Parathyroid adenoma (tissue), 2 donors: ENCODE measurements at regions not wholly inside any gene's neighbourhood (a gene's known extent, or its start where the extent isn't known, plus 50 kb on each side); places are given as distances from the start of the nearest gene placed in this dataset.

Experiments
- H2AFZ ChIP-seq: fragments of 300-600 bp; sonication (generic); one replicate; pipeline ENCODE4 v1.7.0; 2017; ENCODE audit warnings: antibody characterized with exemption, mild to moderate bottlenecking
- H3K27ac ChIP-seq: fragments of 300-600 bp; sonication (generic); one replicate; pipeline ENCODE4 v1.7.0; 2017
- H3K27me3 ChIP-seq: fragments of 300-600 bp; sonication (generic); one replicate; pipeline ENCODE4 v1.7.0; 2017; ENCODE audit warnings: low read length; ENCODE audit not compliant: control insufficient read depth, insufficient read depth
- H3K36me3 ChIP-seq: fragments of 300-600 bp; sonication (generic); one replicate; pipeline ENCODE4 v1.7.0; 2017; ENCODE audit warnings: low read length; ENCODE audit not compliant: control insufficient read depth, insufficient read depth
- H3K4me1 ChIP-seq: fragments of 300-600 bp; sonication (generic); one replicate; pipeline ENCODE4 v1.7.0; 2017; ENCODE audit warnings: control low read depth
- H3K4me2 ChIP-seq: fragments of 300-600 bp; sonication (generic); one replicate; pipeline ENCODE4 v1.7.0; 2017; ENCODE audit warnings: low read length
- H3K4me3 ChIP-seq: fragments of 300-600 bp; sonication (generic); one replicate; pipeline ENCODE4 v1.7.0; 2017; ENCODE audit warnings: low read depth, low read length
- H3K79me2 ChIP-seq: fragments of 300-600 bp; sonication (generic); one replicate; pipeline ENCODE4 v1.7.0; 2017; ENCODE audit warnings: control low read depth
- H3K9ac ChIP-seq: fragments of 300-600 bp; sonication (generic); one replicate; pipeline ENCODE4 v1.7.0; 2017; ENCODE audit warnings: mild to moderate bottlenecking
- H3K9me3 ChIP-seq: fragments of 300-600 bp; sonication (generic); one replicate; pipeline ENCODE4 v1.7.0; 2017; ENCODE audit warnings: low read length; ENCODE audit not compliant: control insufficient read depth
- TF ChIP-seq, protein P1 (sequence below): fragments of 300-600 bp; sonication (generic); IDR thresholded peaks from one replicate; pipeline ENCODE4 v1.7.0; 2017; ENCODE audit warnings: antibody characterized with exemption, mild to moderate bottlenecking
- donor health status: primary hyperparathyroidism.

DNA sequence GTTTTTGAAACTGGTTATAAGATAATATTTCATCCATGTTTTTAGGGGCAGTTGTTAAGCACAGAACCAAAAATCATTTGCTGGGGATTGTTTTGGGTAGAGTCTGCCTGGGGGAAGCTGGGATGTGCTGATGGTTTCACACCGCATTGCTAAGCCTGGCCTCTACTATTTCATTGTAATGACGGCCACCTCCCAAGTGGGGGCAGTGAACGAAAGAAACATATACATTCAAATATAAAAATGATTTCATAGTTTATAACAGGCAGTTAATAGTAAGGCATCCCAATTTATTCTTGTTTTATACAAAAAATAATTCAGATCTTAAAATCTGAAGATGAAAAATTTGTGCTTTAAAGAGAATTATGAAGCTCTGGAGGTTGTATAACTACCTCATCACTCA, 750.8 kb downstream of the REEP3 start:
- Histone ChIP-seq H3K4me3 (no peak overlapping the region), H3K9me3 (no peaks in the 10 kb centered on the region), H3K4me2 (no peak overlapping the region), H2AFZ (no peak overlapping the region), H3K79me2 (no peaks in the 10 kb centered on the region), H3K27me3 (no peaks in the 10 kb centered on the region), H3K27ac (no peak overlapping the region), H3K9ac (no peak overlapping the region), H3K4me1 (no peaks in the 10 kb centered on the region), H3K36me3 (no peaks in the 10 kb centered on the region)
- TF ChIP-seq, protein P1, sequence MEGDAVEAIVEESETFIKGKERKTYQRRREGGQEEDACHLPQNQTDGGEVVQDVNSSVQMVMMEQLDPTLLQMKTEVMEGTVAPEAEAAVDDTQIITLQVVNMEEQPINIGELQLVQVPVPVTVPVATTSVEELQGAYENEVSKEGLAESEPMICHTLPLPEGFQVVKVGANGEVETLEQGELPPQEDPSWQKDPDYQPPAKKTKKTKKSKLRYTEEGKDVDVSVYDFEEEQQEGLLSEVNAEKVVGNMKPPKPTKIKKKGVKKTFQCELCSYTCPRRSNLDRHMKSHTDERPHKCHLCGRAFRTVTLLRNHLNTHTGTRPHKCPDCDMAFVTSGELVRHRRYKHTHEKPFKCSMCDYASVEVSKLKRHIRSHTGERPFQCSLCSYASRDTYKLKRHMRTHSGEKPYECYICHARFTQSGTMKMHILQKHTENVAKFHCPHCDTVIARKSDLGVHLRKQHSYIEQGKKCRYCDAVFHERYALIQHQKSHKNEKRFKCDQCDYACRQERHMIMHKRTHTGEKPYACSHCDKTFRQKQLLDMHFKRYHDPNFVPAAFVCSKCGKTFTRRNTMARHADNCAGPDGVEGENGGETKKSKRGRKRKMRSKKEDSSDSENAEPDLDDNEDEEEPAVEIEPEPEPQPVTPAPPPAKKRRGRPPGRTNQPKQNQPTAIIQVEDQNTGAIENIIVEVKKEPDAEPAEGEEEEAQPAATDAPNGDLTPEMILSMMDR, result no peak

DNA sequence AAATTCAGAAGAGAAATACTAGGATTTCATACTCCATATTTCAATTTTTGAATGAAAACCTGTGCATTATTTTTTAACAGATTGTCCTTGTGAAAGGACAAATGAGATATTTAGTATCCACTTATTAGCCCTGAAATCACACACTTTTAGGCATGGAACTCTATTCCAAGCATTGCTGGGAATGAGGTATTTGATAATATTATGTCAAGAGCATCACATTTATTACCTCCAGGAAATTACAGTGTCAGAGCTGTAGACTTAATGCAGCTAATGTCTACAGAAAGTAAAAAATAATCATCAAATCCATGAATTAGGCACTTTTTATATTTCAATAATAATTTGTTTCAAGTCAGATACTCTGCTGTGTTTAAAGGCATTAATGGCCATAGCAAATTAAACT, 753.8 kb downstream of the REEP3 start:
- Histone ChIP-seq H3K4me1 (no peaks in the 10 kb centered on the region), H3K4me2 (no peak overlapping the region), H3K79me2 (no peaks in the 10 kb centered on the region), H3K9me3 (no peaks in the 10 kb centered on the region), H3K27me3 (no peaks in the 10 kb centered on the region), H3K36me3 (no peaks in the 10 kb centered on the region), H3K27ac (no peak overlapping the region), H3K9ac (no peak overlapping the region), H3K4me3 (no peak overlapping the region), H2AFZ (no peak overlapping the region)
- TF ChIP-seq, protein P1, result no peak

DNA sequence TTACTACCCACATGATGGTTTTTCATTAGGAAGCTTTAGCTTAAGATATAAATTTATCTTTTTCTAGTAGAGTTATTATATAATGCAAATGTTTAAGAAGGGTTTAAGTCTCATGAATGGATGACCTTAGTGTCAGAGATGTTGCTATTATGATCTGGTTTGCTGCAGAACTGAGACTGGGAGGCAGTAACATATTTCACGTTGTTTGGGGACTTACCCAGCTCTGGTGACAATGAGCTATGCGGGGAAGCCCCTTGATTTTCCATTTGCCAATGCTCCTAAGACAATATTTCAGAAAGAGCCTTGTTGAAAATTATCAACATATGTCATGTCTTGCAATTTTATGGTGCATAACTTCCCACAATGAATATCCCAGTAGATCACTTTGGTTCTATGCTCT, 754.6 kb downstream of the REEP3 start:
- Histone ChIP-seq H3K27me3 (no peaks in the 10 kb centered on the region), H2AFZ (no peak overlapping the region), H3K4me2 (no peak overlapping the region), H3K4me1 (no peaks in the 10 kb centered on the region), H3K36me3 (no peaks in the 10 kb centered on the region), H3K79me2 (no peaks in the 10 kb centered on the region), H3K9ac (no peak overlapping the region), H3K9me3 (no peaks in the 10 kb centered on the region), H3K4me3 (no peak overlapping the region), H3K27ac (no peak overlapping the region)
- TF ChIP-seq, protein P1, result no peak

DNA sequence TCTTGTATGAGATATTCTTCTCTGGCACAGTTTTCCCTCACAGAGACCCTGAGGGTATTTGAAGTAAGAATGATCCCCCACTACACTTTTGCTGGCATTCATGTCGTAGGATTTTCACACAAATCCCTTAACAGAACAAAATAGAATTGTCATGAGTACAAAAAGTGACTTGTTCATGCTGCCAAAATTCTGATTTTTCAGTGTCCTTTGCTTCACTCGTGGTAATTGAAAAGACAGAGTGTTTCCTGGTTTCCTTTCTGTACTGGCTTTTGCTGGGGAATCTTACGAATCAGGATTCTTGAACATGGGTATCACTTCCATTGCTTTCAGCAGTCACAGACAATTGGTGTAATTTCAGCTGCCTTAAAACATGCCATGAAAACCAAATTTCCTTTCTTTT, 756.3 kb downstream of the REEP3 start:
- Histone ChIP-seq H3K4me3 (no peak overlapping the region), H3K36me3 (no peaks in the 10 kb centered on the region), H3K4me2 (no peak overlapping the region), H3K4me1 (no peaks in the 10 kb centered on the region), H3K79me2 (no peaks in the 10 kb centered on the region), H3K27me3 (no peaks in the 10 kb centered on the region), H3K9ac (no peak overlapping the region), H3K27ac (no peak overlapping the region), H2AFZ (no peak overlapping the region), H3K9me3 (no peaks in the 10 kb centered on the region)
- TF ChIP-seq, protein P1, result no peak

DNA sequence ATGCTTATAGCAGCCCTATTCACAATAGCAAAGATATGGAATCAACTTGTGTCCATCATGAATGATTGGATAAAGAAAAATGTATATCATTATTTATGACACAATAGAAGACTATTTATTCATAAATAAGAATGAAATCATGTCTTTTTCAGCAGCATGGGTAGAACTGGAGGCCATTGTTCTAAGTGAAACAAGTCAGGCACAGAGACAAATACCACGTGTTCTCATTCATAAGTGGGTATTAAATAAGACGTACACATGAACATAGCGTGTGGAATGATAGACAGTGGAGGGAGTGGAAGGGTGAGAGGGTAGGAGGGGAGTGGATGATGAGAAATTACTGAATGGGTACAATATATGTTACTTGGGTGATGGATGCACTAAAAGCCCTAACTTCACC, 762.4 kb downstream of the REEP3 start:
- Histone ChIP-seq H3K4me3 (no peak overlapping the region), H2AFZ (no peak overlapping the region), H3K79me2 (no peaks in the 10 kb centered on the region), H3K4me1 (no peaks in the 10 kb centered on the region), H3K27ac (no peak overlapping the region), H3K36me3 (no peaks in the 10 kb centered on the region), H3K9me3 (no peaks in the 10 kb centered on the region), H3K27me3 (no peaks in the 10 kb centered on the region), H3K4me2 (no peak overlapping the region), H3K9ac (no peak overlapping the region)
- TF ChIP-seq, protein P1, result no peak
